ENCODE measurements at regions not wholly inside any gene's neighbourhood (a gene's known extent, or its start where the extent isn't known, plus 50 kb on each side); places are given as distances from the start of the nearest gene placed in this dataset.

DNA sequence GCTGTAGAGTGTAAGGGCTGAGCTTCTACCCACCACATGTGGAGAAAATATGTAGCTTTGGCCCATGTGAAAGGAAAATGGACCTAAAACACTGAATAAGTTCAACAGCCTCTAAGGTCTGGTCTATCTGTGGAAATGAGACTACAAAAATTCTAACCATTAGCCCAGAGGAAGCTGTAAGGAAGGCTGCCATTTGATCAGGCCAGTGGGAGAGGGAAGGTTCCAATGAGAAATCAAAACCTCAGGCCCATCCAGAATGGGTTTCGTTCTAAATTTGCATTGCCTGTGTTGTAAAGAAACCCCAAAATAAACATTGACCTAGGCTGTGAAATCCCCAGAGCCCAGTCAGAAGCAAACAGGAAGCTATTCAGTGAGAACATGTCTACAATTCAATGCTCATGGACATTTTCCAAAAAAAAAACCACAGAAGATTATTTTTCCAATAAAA lies 320.4 kb upstream of the SLC7A11 start:
- Histone ChIP-seq H3K79me2 (ENCODE audit: control insufficient read depth, insufficient read depth, low read length) (no peaks in the 10 kb centered on the region), H3K4me2 (ENCODE audit: control insufficient read depth, extremely low read depth, insufficient read depth, low read depth, low read length) (no peak overlapping the region), H4K20me1 (ENCODE audit: control insufficient read depth, extremely low read depth, insufficient read depth, low read length) (no peaks in the 10 kb centered on the region), H3K27ac (ENCODE audit: control insufficient read depth, insufficient read depth, low read length) (no peak overlapping the region), H3K9me1 (ENCODE audit: control insufficient read depth, extremely low read depth, insufficient read depth, low read length) (no peaks in the 10 kb centered on the region), H3K9me3 (ENCODE audit: control insufficient read depth, low read depth, low read length) (no peaks in the 10 kb centered on the region), H3K36me3 (ENCODE audit: control insufficient read depth in 2 of 2, extremely low read depth in 1 of 2, insufficient read depth in 2 of 2, low read length in 2 of 2) (no peaks in the 10 kb centered on the region), H2AFZ (ENCODE audit: control insufficient read depth, low read length) (no peak overlapping the region), H3K9ac (ENCODE audit: control insufficient read depth, extremely low read depth, insufficient read depth, low read length) (no peak overlapping the region), H3K4me1 (ENCODE audit: control insufficient read depth, extremely low read depth, insufficient read depth, low read length) (no peaks in the 10 kb centered on the region), H3K27me3 (ENCODE audit: control insufficient read depth, extremely low read depth, insufficient read depth, low read length) (no peaks in the 10 kb centered on the region), H3K4me3 (ENCODE audit: control insufficient read depth in 2 of 3, extremely low read depth in 1 of 3, insufficient read depth in 2 of 3, low read depth in 1 of 3, low read length in 3 of 3) (no peak overlapping the region)
- FAIRE-seq (no peak), DNase-seq (ENCODE audit: low read depth, low spot score) (no peak)
- TF ChIP-seq, protein P1, sequence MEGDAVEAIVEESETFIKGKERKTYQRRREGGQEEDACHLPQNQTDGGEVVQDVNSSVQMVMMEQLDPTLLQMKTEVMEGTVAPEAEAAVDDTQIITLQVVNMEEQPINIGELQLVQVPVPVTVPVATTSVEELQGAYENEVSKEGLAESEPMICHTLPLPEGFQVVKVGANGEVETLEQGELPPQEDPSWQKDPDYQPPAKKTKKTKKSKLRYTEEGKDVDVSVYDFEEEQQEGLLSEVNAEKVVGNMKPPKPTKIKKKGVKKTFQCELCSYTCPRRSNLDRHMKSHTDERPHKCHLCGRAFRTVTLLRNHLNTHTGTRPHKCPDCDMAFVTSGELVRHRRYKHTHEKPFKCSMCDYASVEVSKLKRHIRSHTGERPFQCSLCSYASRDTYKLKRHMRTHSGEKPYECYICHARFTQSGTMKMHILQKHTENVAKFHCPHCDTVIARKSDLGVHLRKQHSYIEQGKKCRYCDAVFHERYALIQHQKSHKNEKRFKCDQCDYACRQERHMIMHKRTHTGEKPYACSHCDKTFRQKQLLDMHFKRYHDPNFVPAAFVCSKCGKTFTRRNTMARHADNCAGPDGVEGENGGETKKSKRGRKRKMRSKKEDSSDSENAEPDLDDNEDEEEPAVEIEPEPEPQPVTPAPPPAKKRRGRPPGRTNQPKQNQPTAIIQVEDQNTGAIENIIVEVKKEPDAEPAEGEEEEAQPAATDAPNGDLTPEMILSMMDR (optimal IDR thresholded peaks at IDR 0.05 in 1 of 3, IDR thresholded peaks at IDR 0.05 in 1 of 3, conservative IDR thresholded peaks at IDR 0.05 in 1 of 3; ENCODE audit: extremely low read depth in 1 of 3, insufficient read depth in 2 of 3, low read length in 3 of 3) = no peak
- no peak for TF ChIP-seq EZH2 (IDR thresholded peaks at IDR 0.05; ENCODE audit: low read length)
- dilution Hi-C loops (cut with MboI; ENCODE audit: extremely low pct_ligation_motif_present, low sequenced_read_pairs) = no loop called here

- dilution Hi-C loops (cut with MboI; ENCODE audit: extremely low pct_ligation_motif_present, low sequenced_read_pairs) = no loop called here
Observed at GRCh38 chr4:138561906-138562305, 319.8 kb upstream of the SLC7A11 start.

More at GRCh38 chr4:138561906-138562305, 319.8 kb upstream of the SLC7A11 start:
- Histone ChIP-seq H3K27ac (ENCODE audit: control insufficient read depth, insufficient read depth, low read length) (no peak overlapping the region), H3K4me2 (ENCODE audit: control insufficient read depth, extremely low read depth, insufficient read depth, low read depth, low read length) (no peak overlapping the region), H4K20me1 (ENCODE audit: control insufficient read depth, extremely low read depth, insufficient read depth, low read length) (no peaks in the 10 kb centered on the region), H3K4me1 (ENCODE audit: control insufficient read depth, extremely low read depth, insufficient read depth, low read length) (no peaks in the 10 kb centered on the region), H3K27me3 (ENCODE audit: control insufficient read depth, extremely low read depth, insufficient read depth, low read length) (no peaks in the 10 kb centered on the region), H3K36me3 (ENCODE audit: control insufficient read depth in 2 of 2, extremely low read depth in 1 of 2, insufficient read depth in 2 of 2, low read length in 2 of 2) (no peaks in the 10 kb centered on the region), H3K9me3 (ENCODE audit: control insufficient read depth, low read depth, low read length) (no peaks in the 10 kb centered on the region), H3K79me2 (ENCODE audit: control insufficient read depth, insufficient read depth, low read length) (no peaks in the 10 kb centered on the region), H3K9ac (ENCODE audit: control insufficient read depth, extremely low read depth, insufficient read depth, low read length) (no peak overlapping the region), H2AFZ (ENCODE audit: control insufficient read depth, low read length) (no peak overlapping the region), H3K9me1 (ENCODE audit: control insufficient read depth, extremely low read depth, insufficient read depth, low read length) (no peaks in the 10 kb centered on the region), H3K4me3 (ENCODE audit: control insufficient read depth in 2 of 3, extremely low read depth in 1 of 3, insufficient read depth in 2 of 3, low read depth in 1 of 3, low read length in 3 of 3) (no peak overlapping the region)
- DNase-seq (ENCODE audit: low read depth, low spot score) (no peak), FAIRE-seq (no peak)
- TF ChIP-seq EZH2 (IDR thresholded peaks at IDR 0.05; ENCODE audit: low read length) = no peak
- TF ChIP-seq, protein P1 (optimal IDR thresholded peaks at IDR 0.05 in 1 of 3, IDR thresholded peaks at IDR 0.05 in 1 of 3, conservative IDR thresholded peaks at IDR 0.05 in 1 of 3; ENCODE audit: extremely low read depth in 1 of 3, insufficient read depth in 2 of 3, low read length in 3 of 3) = no peak
